ENCODE measurements at regions not wholly inside any gene's neighbourhood (a gene's known extent, or its start where the extent isn't known, plus 50 kb on each side); places are given as distances from the start of the nearest gene placed in this dataset.

DNA sequence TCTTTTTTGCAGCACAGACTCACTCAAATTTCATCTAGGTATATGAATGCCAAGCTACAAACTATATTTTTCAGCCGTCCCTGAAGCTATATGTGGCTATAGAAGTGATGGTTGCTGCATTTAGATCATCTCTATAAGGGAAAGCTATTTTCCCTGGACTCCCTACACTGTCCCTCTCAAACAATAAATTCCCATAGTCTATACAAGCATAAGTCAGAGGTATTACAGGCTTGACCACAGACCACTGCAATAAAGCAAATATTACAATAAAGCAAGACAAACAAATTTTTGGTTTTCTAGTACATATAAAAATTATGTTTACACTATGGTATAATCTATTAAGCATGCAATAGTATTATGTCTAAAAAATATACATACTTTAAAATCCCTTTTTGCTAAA is 1015.5 kb upstream of the LRRN3 start:
- DNase-seq = no peak
- no peaks in the 10 kb centered on the region for H3K4me1 ChIP-seq (ENCODE audit: control insufficient read depth, insufficient read depth, low read length)
- no peak overlapping the region for H3K27ac ChIP-seq (ENCODE audit: low read length)
- H3K27me3 ChIP-seq (ENCODE audit: control insufficient read depth, insufficient read depth, low read length) = no peaks in the 10 kb centered on the region
- no peaks in the 10 kb centered on the region for H3K36me3 ChIP-seq (ENCODE audit: control insufficient read depth, insufficient read depth, low read length)
- H3K9me3 ChIP-seq (ENCODE audit: control insufficient read depth, low read depth, low read length) = no peaks in the 10 kb centered on the region
- no CpG with 5 or more reads among the region's 1 CpG for WGBS (ENCODE audit: insufficient coverage, low lambda C conversion rate)
- no peak overlapping the region for H3K4me3 ChIP-seq (ENCODE audit: low read length)

GRCh38 chr7:110076194-110076593 is 1014.7 kb upstream of the LRRN3 start:
- no CpG with 5 or more reads among the region's 3 CpGs for WGBS (ENCODE audit: insufficient coverage, low lambda C conversion rate)

DNA sequence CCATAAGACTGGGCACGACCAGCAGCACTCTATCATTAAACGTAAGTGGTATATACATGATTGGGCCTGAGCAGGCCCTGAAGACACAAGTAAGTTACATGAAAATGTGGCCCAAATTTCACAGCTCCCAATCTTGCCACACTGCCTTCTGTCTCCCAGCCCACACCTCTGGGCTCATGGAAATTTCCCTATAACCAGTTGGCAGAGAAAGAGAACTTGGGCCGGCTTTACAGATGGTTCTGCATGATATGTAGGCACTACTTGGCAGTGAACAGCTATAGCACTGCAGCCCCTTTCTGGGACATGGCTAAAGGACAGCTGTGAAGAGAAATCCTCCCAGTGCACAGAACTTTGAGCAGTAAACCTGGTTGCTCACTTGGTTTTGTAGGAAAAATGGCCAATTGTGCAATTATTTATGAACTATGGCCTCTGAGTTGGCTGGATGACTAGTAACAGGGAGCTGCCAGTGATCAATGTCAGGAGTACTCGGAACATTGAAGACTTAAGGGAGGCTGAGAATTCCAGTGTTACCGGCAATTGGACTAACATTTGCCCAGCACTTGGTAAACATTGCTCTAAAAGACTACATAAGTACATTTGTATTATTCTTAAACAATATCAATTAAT is 1006.6 kb upstream of the LRRN3 start:
- Histone ChIP-seq H3K4me3 (ENCODE audit: low read length) (no peak overlapping the region), H3K27ac (ENCODE audit: low read length) (no peak overlapping the region), H3K27me3 (ENCODE audit: control insufficient read depth, insufficient read depth, low read length) (no peaks in the 10 kb centered on the region), H3K36me3 (ENCODE audit: control insufficient read depth, insufficient read depth, low read length) (no peaks in the 10 kb centered on the region), H3K9me3 (ENCODE audit: control insufficient read depth, low read depth, low read length) (no peaks in the 10 kb centered on the region), H3K4me1 (ENCODE audit: control insufficient read depth, insufficient read depth, low read length) (no peaks in the 10 kb centered on the region)
- WGBS (ENCODE audit: insufficient coverage, low lambda C conversion rate) = no CpG with 5 or more reads among the region's 5 CpGs
- DNase-seq = peak in 1 of 2 donors; percentile 21

More at GRCh38 chr7:110076194-110076593, 1014.7 kb upstream of the LRRN3 start:
- Histone ChIP-seq H3K9me3 (ENCODE audit: control insufficient read depth, low read depth, low read length) (no peaks in the 10 kb centered on the region), H3K36me3 (ENCODE audit: control insufficient read depth, insufficient read depth, low read length) (no peaks in the 10 kb centered on the region), H3K4me1 (ENCODE audit: control insufficient read depth, insufficient read depth, low read length) (no peaks in the 10 kb centered on the region), H3K4me3 (ENCODE audit: low read length) (no peak overlapping the region), H3K27me3 (ENCODE audit: control insufficient read depth, insufficient read depth, low read length) (no peaks in the 10 kb centered on the region), H3K27ac (ENCODE audit: low read length) (no peak overlapping the region)
- DNase-seq = no peak

DNA sequence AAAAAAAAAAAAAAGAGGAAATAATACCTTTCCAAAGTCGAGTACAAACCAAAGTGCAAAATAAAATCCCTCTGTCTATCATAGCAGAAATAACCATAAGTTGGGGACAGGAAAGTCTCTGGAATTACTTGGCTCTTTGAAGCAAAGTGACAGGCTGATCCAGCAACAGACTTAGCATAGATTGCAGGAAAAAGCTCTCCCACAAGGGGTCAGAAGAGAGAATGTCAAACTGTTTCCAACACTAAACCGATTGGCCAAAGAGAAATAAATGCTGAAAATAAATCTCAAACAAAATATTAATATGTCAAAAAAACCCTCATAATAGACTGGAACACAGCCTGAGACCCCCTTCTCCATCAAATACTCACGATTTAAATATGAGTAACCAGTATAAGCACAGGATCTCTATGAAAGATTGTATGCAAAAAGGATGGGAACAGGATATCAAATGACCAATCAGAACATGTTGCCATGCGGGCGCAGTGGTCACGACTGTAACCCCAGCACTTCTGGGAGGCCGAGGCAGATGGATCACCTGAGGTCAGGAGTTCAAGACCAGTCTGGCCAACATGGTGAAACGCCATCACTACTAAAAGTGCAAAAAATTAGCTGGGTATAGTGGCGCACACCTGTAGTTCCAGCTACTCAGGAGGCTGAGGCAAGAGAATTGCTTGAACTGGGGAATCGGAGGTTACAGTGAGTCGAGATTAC is 1000.7 kb upstream of the LRRN3 start:
- H3K36me3 ChIP-seq (ENCODE audit: control insufficient read depth, insufficient read depth, low read length) = no peaks in the 10 kb centered on the region
- no peaks in the 10 kb centered on the region for H3K27me3 ChIP-seq (ENCODE audit: control insufficient read depth, insufficient read depth, low read length)
- H3K27ac ChIP-seq (ENCODE audit: low read length) = no peak overlapping the region
- no peaks in the 10 kb centered on the region for H3K4me1 ChIP-seq (ENCODE audit: control insufficient read depth, insufficient read depth, low read length)
- WGBS (ENCODE audit: insufficient coverage, low lambda C conversion rate) = no CpG with 5 or more reads among the region's 11 CpGs
- H3K4me3 ChIP-seq (ENCODE audit: low read length) = no peak overlapping the region
- no peaks in the 10 kb centered on the region for H3K9me3 ChIP-seq (ENCODE audit: control insufficient read depth, low read depth, low read length)
- peak; percentile 8 to 10 for DNase-seq

- Histone ChIP-seq H3K27me3 (ENCODE audit: control insufficient read depth, insufficient read depth, low read length) (no peaks in the 10 kb centered on the region), H3K4me1 (ENCODE audit: control insufficient read depth, insufficient read depth, low read length) (no peaks in the 10 kb centered on the region), H3K36me3 (ENCODE audit: control insufficient read depth, insufficient read depth, low read length) (no peaks in the 10 kb centered on the region), H3K9me3 (ENCODE audit: control insufficient read depth, low read depth, low read length) (no peaks in the 10 kb centered on the region), H3K27ac (ENCODE audit: low read length) (no peak overlapping the region), H3K4me3 (ENCODE audit: low read length) (no peak overlapping the region)
- no CpG with 5 or more reads among the region's 1 CpG for WGBS (ENCODE audit: insufficient coverage, low lambda C conversion rate)
- DNase-seq = no peak
Measured at GRCh38 chr7:110095372-110096052, 995.4 kb upstream of the LRRN3 start.

GRCh38 chr7:110104243-110104642 is 986.7 kb upstream of the LRRN3 start:
- no peak for DNase-seq
- Histone ChIP-seq H3K9me3 (ENCODE audit: control insufficient read depth, low read depth, low read length) (no peaks in the 10 kb centered on the region), H3K36me3 (ENCODE audit: control insufficient read depth, insufficient read depth, low read length) (no peaks in the 10 kb centered on the region), H3K27me3 (ENCODE audit: control insufficient read depth, insufficient read depth, low read length) (no peaks in the 10 kb centered on the region), H3K4me3 (ENCODE audit: low read length) (no peak overlapping the region), H3K27ac (ENCODE audit: low read length) (no peak overlapping the region), H3K4me1 (ENCODE audit: control insufficient read depth, insufficient read depth, low read length) (no peaks in the 10 kb centered on the region)
- 92% methylated on average over 2 of the region's 5 CpGs for WGBS (ENCODE audit: insufficient coverage, low lambda C conversion rate)

GRCh38 chr7:110105307-110105706 is 985.6 kb upstream of the LRRN3 start:
- H3K27me3 ChIP-seq (ENCODE audit: control insufficient read depth, insufficient read depth, low read length) = no peaks in the 10 kb centered on the region
- H3K4me1 ChIP-seq (ENCODE audit: control insufficient read depth, insufficient read depth, low read length) = no peaks in the 10 kb centered on the region
- no peak for DNase-seq
- H3K36me3 ChIP-seq (ENCODE audit: control insufficient read depth, insufficient read depth, low read length) = no peaks in the 10 kb centered on the region
- H3K27ac ChIP-seq (ENCODE audit: low read length) = no peak overlapping the region
- 67% methylated on average over 3 of the region's 7 CpGs for WGBS (ENCODE audit: insufficient coverage, low lambda C conversion rate)
- no peak overlapping the region for H3K4me3 ChIP-seq (ENCODE audit: low read length)
- H3K9me3 ChIP-seq (ENCODE audit: control insufficient read depth, low read depth, low read length) = no peaks in the 10 kb centered on the region

GRCh38 chr7:110105840-110106239 is 985.1 kb upstream of the LRRN3 start:
- Histone ChIP-seq H3K27me3 (ENCODE audit: control insufficient read depth, insufficient read depth, low read length) (no peaks in the 10 kb centered on the region), H3K27ac (ENCODE audit: low read length) (no peak overlapping the region), H3K36me3 (ENCODE audit: control insufficient read depth, insufficient read depth, low read length) (no peaks in the 10 kb centered on the region), H3K4me3 (ENCODE audit: low read length) (no peak overlapping the region), H3K9me3 (ENCODE audit: control insufficient read depth, low read depth, low read length) (no peaks in the 10 kb centered on the region), H3K4me1 (ENCODE audit: control insufficient read depth, insufficient read depth, low read length) (no peaks in the 10 kb centered on the region)
- no peak for DNase-seq

DNA sequence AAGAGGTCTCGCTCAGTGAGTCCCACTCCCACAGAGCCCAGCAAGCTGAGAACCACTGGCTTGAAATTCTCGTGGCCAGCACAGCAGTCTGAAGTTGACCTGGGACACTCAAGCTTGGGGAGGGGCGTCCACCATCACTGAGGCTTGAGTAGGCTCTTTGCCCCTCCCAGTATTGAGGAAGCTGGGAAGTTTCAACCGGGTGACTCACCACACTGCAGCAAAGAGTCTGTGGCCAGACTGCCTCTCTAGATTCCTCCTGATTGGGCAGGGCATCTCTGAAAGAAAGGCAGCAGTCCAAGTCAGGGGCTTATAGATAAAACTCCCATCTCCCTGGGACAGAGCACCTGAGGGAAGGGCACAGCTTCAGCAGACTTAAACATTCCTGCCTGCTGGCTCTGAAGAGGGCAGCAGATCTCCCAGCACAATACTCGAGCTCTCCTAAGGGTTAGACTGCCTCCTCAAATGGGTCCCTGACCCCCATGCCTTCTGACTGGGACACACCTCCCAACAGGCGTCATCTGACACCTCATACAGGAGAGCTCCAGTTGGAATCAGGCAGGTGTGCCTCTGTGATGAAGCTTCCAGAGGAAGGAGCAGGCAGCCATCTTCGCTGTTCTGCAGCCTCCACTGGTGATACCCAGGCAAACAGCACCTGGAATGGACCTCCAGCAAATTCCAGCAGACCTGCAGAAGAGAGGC is 970.9 kb upstream of the LRRN3 start:
- Histone ChIP-seq H3K27me3 (ENCODE audit: control insufficient read depth, insufficient read depth, low read length) (no peaks in the 10 kb centered on the region), H3K9me3 (ENCODE audit: control insufficient read depth, low read depth, low read length) (no peaks in the 10 kb centered on the region), H3K4me1 (ENCODE audit: control insufficient read depth, insufficient read depth, low read length) (no peaks in the 10 kb centered on the region), H3K36me3 (ENCODE audit: control insufficient read depth, insufficient read depth, low read length) (no peaks in the 10 kb centered on the region), H3K27ac (ENCODE audit: low read length) (no peak overlapping the region), H3K4me3 (ENCODE audit: low read length) (no peak overlapping the region)
- no peak for DNase-seq
- no CpG with 5 or more reads among the region's 7 CpGs for WGBS (ENCODE audit: insufficient coverage, low lambda C conversion rate)

DNA sequence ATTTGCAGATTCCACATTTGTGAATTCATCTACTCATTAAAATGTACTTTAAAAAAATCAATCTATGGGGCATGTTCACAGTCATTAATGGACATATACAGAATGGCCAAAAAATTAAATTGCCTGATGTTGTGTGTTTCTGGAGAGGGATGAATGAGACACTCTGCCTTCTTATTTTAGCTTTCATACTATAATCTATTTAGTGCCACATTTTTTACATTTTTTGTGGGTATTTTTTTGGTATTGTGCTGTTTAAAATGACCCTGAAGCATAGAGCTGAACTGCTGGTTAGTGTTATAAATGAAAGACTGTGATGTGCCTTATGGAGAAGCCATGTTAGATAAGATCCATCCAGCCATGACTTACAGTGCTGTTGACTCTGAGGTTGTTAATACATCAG is 961.8 kb upstream of the LRRN3 start:
- Histone ChIP-seq H3K4me3 (ENCODE audit: low read length) (no peak overlapping the region), H3K9me3 (ENCODE audit: control insufficient read depth, low read depth, low read length) (no peaks in the 10 kb centered on the region), H3K27me3 (ENCODE audit: control insufficient read depth, insufficient read depth, low read length) (no peaks in the 10 kb centered on the region), H3K36me3 (ENCODE audit: control insufficient read depth, insufficient read depth, low read length) (no peaks in the 10 kb centered on the region), H3K4me1 (ENCODE audit: control insufficient read depth, insufficient read depth, low read length) (no peaks in the 10 kb centered on the region), H3K27ac (ENCODE audit: low read length) (no peak overlapping the region)
- DNase-seq = no peak
